H1 (cell line): ENCODE measurements at regions not wholly inside any gene's neighbourhood (a gene's known extent, or its start where the extent isn't known, plus 50 kb on each side); places are given as distances from the start of the nearest gene placed in this dataset.

ENCODE experiments used
- CTCF ChIA-PET: fragments of 300-600 bp; sonication (Branson Sonifier 250); formaldehyde crosslinking; loops from one replicate; lab custom pipeline; 2021; ENCODE audit not compliant: partially characterized antibody; lab: Charles Lee
- POLR2A ChIA-PET: fragments of 300-600 bp; sonication (Branson Sonifier 250); formaldehyde crosslinking; loops from one replicate; lab custom pipeline; 2021; ENCODE audit warnings: inconsistent platforms; ENCODE audit not compliant: partially characterized antibody; lab: Charles Lee
- DNase-seq, 2 experiments: peaks; one replicate each; pipeline versions ENCODE4 v3.0.0 to v3.0.0-alpha.2; 2010 to 2022; ENCODE audit warnings: low spot score in 2 of 2, low read depth in 1 of 2, mixed read lengths in 1 of 2
- FAIRE-seq: peaks from 2 replicates; lab custom pipeline; 2011; peaks lifted over from hg19 to GRCh38; lab: Jason Lieb, UNC
- H2AFZ ChIP-seq: 2 replicates; pipeline ENCODE4 v1.8.1; 2012; ENCODE audit warnings: low read length, inconsistent platforms
- H2AK5ac ChIP-seq: 2 replicates; pipeline ENCODE4 v1.6.1; 2013; ENCODE audit warnings: low read depth, low read length
- H2BK120ac ChIP-seq: replicated peaks from 2 replicates; pipeline ENCODE3; 2013; ENCODE audit warnings: low read depth, low read length, inconsistent platforms
- H2BK12ac ChIP-seq: 2 replicates; pipeline ENCODE4 v1.6.1; 2013; ENCODE audit warnings: low read depth, low read length
- H2BK15ac ChIP-seq: 2 replicates; pipeline ENCODE4 v1.6.1; 2013; ENCODE audit warnings: low read length
- H2BK20ac ChIP-seq: 2 replicates; pipeline ENCODE4 v1.6.1; 2013; ENCODE audit warnings: low read length
- H2BK5ac ChIP-seq: 2 replicates; pipeline ENCODE4 v1.6.1; 2013; ENCODE audit warnings: low read depth, low read length
- H3K14ac ChIP-seq: 2 replicates; pipeline ENCODE4 v1.6.1; 2013; ENCODE audit warnings: inconsistent platforms; ENCODE audit not compliant: insufficient read length
- H3K18ac ChIP-seq: 2 replicates; pipeline ENCODE4 v1.6.1; 2013; ENCODE audit warnings: low read length; ENCODE audit errors: extremely low read depth
- H3K23ac ChIP-seq: 2 replicates; pipeline ENCODE4 v1.6.1; 2013; ENCODE audit warnings: inconsistent platforms; ENCODE audit not compliant: insufficient read length
- H3K23me2 ChIP-seq: 2 replicates; pipeline ENCODE4 v1.6.1; 2013; ENCODE audit warnings: low read depth, low read length
- H3K27ac ChIP-seq: 2 replicates; pipeline ENCODE4 v1.6.1; 2011; ENCODE audit warnings: low read depth, low read length, inconsistent platforms
- H3K27me3 ChIP-seq, 4 experiments: replicated peaks in 1 of 4; 1 replicate in 1 of 4; 2 replicates in 3 of 4; pipeline versions ENCODE4 v1.6.1 to v1.8.1; 2011 to 2013; ENCODE audit warnings: low read length in 3 of 4, mild to moderate bottlenecking in 3 of 4, inconsistent platforms in 2 of 4, mixed read lengths in 2 of 4, moderate library complexity in 1 of 4; ENCODE audit not compliant: control insufficient read depth in 3 of 4, insufficient read depth in 3 of 4; ENCODE audit errors: extremely low read depth in 1 of 4
- H3K36me3 ChIP-seq, 4 experiments: 2 replicates each; pipeline versions ENCODE4 v1.6.1 to v1.8.1; 2011 to 2013; ENCODE audit warnings: mild to moderate bottlenecking in 4 of 4, low read length in 3 of 4, moderate library complexity in 2 of 4, control low read depth in 1 of 4, inconsistent platforms in 1 of 4; ENCODE audit not compliant: insufficient read depth in 4 of 4, control insufficient read depth in 2 of 4
- H3K4ac ChIP-seq: replicated peaks from 2 replicates; pipeline ENCODE3; 2013; ENCODE audit warnings: low read length, low read depth, mixed read lengths, inconsistent platforms; ENCODE audit not compliant: insufficient read length
- H3K4me1 ChIP-seq, 4 experiments: replicated peaks in 1 of 4; 1 replicate in 1 of 4; 2 replicates in 3 of 4; pipeline versions ENCODE4 v1.6.1 to v1.8.1; 2011 to 2013; ENCODE audit warnings: low read length in 3 of 4, inconsistent platforms in 2 of 4, mixed read lengths in 1 of 4; ENCODE audit not compliant: insufficient read depth in 4 of 4, control insufficient read depth in 3 of 4
- H3K4me2 ChIP-seq, 2 experiments: 2 replicates each; pipeline versions ENCODE4 v1.6.1 to v1.8.1; 2011 to 2013; ENCODE audit warnings: low read depth in 2 of 2, low read length in 2 of 2, control low read depth in 1 of 2, inconsistent platforms in 1 of 2, mild to moderate bottlenecking in 1 of 2; ENCODE audit not compliant: insufficient read depth in 1 of 2
- H3K4me3 ChIP-seq, 4 experiments: fragments of 200-600, 300-600 bp in 1 of 4; sonication (generic), shearing (Covaris generic), sonication (Bioruptor Twin) in 1 of 4; 2 replicates each; pipeline versions ENCODE4 v1.5.1 to v1.8.1; 2011 to 2016; ENCODE audit warnings: low read length in 4 of 4, low read depth in 3 of 4, control low read depth in 2 of 4, inconsistent platforms in 2 of 4, mild to moderate bottlenecking in 2 of 4, mixed read lengths in 1 of 4, moderate library complexity in 1 of 4; ENCODE audit not compliant: insufficient read depth in 2 of 4; ENCODE audit errors: extremely low read depth in 1 of 4
- H3K56ac ChIP-seq: replicated peaks from 2 replicates; pipeline ENCODE3; 2013; ENCODE audit warnings: low read depth, mild to moderate bottlenecking, mixed read lengths, low read length, inconsistent platforms; ENCODE audit not compliant: insufficient read length
- H3K79me1 ChIP-seq: 2 replicates; pipeline ENCODE4 v1.6.1; 2013; ENCODE audit warnings: low read depth, low read length, control low read depth
- H3K79me2 ChIP-seq, 2 experiments: 2 replicates each; pipeline versions ENCODE4 v1.6.1 to v1.8.1; 2012 to 2013; ENCODE audit warnings: low read length in 2 of 2, mild to moderate bottlenecking in 2 of 2, inconsistent platforms in 1 of 2; ENCODE audit not compliant: insufficient read depth in 2 of 2, control insufficient read depth in 1 of 2
- H3K9ac ChIP-seq, 4 experiments: replicated peaks in 1 of 4; 1 replicate in 1 of 4; 2 replicates in 3 of 4; pipeline versions ENCODE4 v1.6.1 to v1.8.1; 2011 to 2013; ENCODE audit warnings: low read depth in 3 of 4, low read length in 3 of 4, control low read depth in 2 of 4, mild to moderate bottlenecking in 2 of 4, moderate library complexity in 2 of 4, inconsistent platforms in 1 of 4; ENCODE audit errors: extremely low read depth in 1 of 4
- H3K9me3 ChIP-seq, 2 experiments: 2 replicates each; pipeline versions ENCODE4 v1.6.1 to v1.8.1; 2012 to 2013; ENCODE audit warnings: mild to moderate bottlenecking in 2 of 2, moderate library complexity in 2 of 2, control low read depth in 1 of 2, inconsistent platforms in 1 of 2, low read depth in 1 of 2, low read length in 1 of 2, mixed read lengths in 1 of 2; ENCODE audit not compliant: insufficient read depth in 2 of 2
- H4K20me1 ChIP-seq, 2 experiments: replicated peaks in 1 of 2; 2 replicates each; pipeline versions ENCODE3 to v1.8.1; 2011 to 2013; ENCODE audit warnings: inconsistent platforms in 2 of 2, low read length in 2 of 2, mild to moderate bottlenecking in 1 of 2; ENCODE audit not compliant: insufficient read depth in 2 of 2, control insufficient read depth in 1 of 2
- H4K5ac ChIP-seq: 2 replicates; pipeline ENCODE4 v1.6.1; 2013; ENCODE audit warnings: low read length, low read depth, mixed read lengths, inconsistent platforms; ENCODE audit not compliant: insufficient read length
- H4K8ac ChIP-seq: 2 replicates; pipeline ENCODE4 v1.8.0; 2013; ENCODE audit warnings: mild to moderate bottlenecking, moderate library complexity, low read length, inconsistent platforms; ENCODE audit not compliant: insufficient read depth; ENCODE audit errors: extremely low read depth
- H4K91ac ChIP-seq: replicated peaks from 2 replicates; pipeline ENCODE3; 2013; ENCODE audit warnings: low read length, mixed read lengths, inconsistent platforms; ENCODE audit not compliant: insufficient read length
- KDM5A ChIP-seq: fragments of 200-600 bp; IDR thresholded peaks from 2 replicates; pipeline ENCODE4 v1.7.1; 2012; ENCODE audit warnings: mild to moderate bottlenecking, low read length, inconsistent platforms, mixed read lengths
- RNF2 ChIP-seq: fragments of 200-900, 300-1000 bp; sonication (generic); IDR thresholded peaks from 2 replicates; pipeline ENCODE4 v1.7.1; 2016; ENCODE audit warnings: borderline replicate concordance, low read depth, mild to moderate bottlenecking, antibody characterized with exemption, low read length; ENCODE audit not compliant: poor library complexity, severe bottlenecking; ENCODE audit errors: missing control alignments
- RXRA ChIP-seq: IDR thresholded peaks from 2 replicates; pipeline ENCODE4 v1.6.1; 2011; ENCODE audit warnings: low read depth, mild to moderate bottlenecking, low read length, moderate library complexity; ENCODE audit not compliant: insufficient read depth
- SRF ChIP-seq: IDR thresholded peaks from 2 replicates; pipeline ENCODE4 v1.6.1; 2011; ENCODE audit warnings: mild to moderate bottlenecking, low read depth, low read length, moderate library complexity
- TCF12 ChIP-seq: IDR thresholded peaks from 2 replicates; pipeline ENCODE4 v1.6.1; 2011; ENCODE audit warnings: low read depth, mild to moderate bottlenecking, low read length
- TEAD4 ChIP-seq: IDR thresholded peaks from 2 replicates; pipeline ENCODE4 v1.6.1; 2012; ENCODE audit warnings: low read depth, low read length, inconsistent platforms, mixed read lengths
- WGBS, 2 experiments: shearing (Covaris generic) in 1 of 2; methylation state at CpG; one replicate each; pipeline versions ENCODE4 v1.1.6 to v1.1.7; 2013 to 2015; ENCODE audit warnings: low lambda C conversion rate in 2 of 2, mixed read lengths in 2 of 2, inconsistent platforms in 1 of 2, low coverage in 1 of 2, missing lambda C conversion rate in 1 of 2; ENCODE audit not compliant: insufficient replicate concordance in 2 of 2, insufficient coverage in 1 of 2, insufficient read length in 1 of 2; ENCODE audit errors: extremely low coverage in 1 of 2, missing lambda C conversion rate in 1 of 2; 5-methylcytosine and 5-hydroxymethylcytosine counted together

DNA sequence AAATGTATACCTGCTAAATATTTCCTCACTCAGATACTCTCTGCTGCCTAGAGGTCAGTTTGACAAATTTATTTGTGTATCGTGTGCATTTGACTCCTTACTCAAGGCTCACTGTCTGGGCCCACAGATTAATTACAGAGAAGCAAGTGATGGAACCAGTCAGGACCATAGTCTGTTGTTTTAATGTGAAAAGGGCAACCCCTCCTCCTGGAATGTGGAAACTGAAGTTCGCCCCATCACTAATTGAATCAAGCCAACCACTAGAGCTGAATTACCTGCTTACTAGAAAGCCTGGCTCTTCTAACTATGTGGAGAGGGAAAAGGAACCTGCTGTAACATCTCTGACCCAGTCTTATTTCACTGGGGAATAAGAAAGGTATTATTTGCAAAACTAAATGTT is 199.9 kb upstream of the KRR1 start:
- Histone ChIP-seq H3K23ac (no peak overlapping the region), H3K23me2 (no peaks in the 10 kb centered on the region), H2BK12ac (no peak overlapping the region), H4K5ac (no peak overlapping the region), H3K79me2 (no peaks in the 10 kb centered on the region), H3K14ac (no peak overlapping the region), H2AK5ac (no peak overlapping the region), H2BK15ac (no peak overlapping the region), H3K4me3 (no peak overlapping the region), H4K91ac (no peak overlapping the region), H3K9ac (no peak overlapping the region), H2BK120ac (no peak overlapping the region), H4K8ac (no peak overlapping the region), H3K9me3 (no peaks in the 10 kb centered on the region), H3K27me3 (no peaks in the 10 kb centered on the region), H3K18ac (no peak overlapping the region), H3K79me1 (no peaks in the 10 kb centered on the region), H2BK5ac (no peak overlapping the region; the same call in 1 of the 2 replicates), H3K56ac (no peak overlapping the region), H3K4ac (no peak overlapping the region), H3K36me3 (no peaks in the 10 kb centered on the region), H2BK20ac (no peak overlapping the region; the same call in 1 of the 2 replicates), H4K20me1 (no peaks in the 10 kb centered on the region), H3K4me1 (peaks cover 0 to 3% (median 3%) of the 10 kb centered on the region in 4 experiments; a peak in 3 of 7 replicates), H3K27ac (no peak overlapping the region), H3K4me2 (no peak overlapping the region), H2AFZ (no peak overlapping the region)
- ChIA-PET POLR2A (interaction anchor here (1.1 to 1.9 kb wide), 3 partner anchors 8 to 15 kb away, joined by 3 to 4 read pairs (median 4); no protein-coding TSS in a partner anchor), CTCF (interaction anchor here (0.6 to 3.2 kb wide), 2 partner anchors 10 to 134 kb away, joined by 4 to 11 read pairs; no protein-coding TSS in a partner anchor)
- no peak for DNase-seq
- WGBS, 2 experiments = 67% methylated on average over 2 of the region's 2 CpGs; no CpG with 5 or more reads in 1 of the 2 experiments
- peak; percentile 95 for TF ChIP-seq TEAD4
- TF ChIP-seq TCF12 = no peak
- TF ChIP-seq KDM5A = no peak
- TF ChIP-seq RXRA = no peak
- TF ChIP-seq RNF2 = no peak
- no peak for TF ChIP-seq SRF
- no peak for FAIRE-seq
